ENCODE measurements at regions not wholly inside any gene's neighbourhood (a gene's known extent, or its start where the extent isn't known, plus 50 kb on each side); places are given as distances from the start of the nearest gene placed in this dataset.

DNA sequence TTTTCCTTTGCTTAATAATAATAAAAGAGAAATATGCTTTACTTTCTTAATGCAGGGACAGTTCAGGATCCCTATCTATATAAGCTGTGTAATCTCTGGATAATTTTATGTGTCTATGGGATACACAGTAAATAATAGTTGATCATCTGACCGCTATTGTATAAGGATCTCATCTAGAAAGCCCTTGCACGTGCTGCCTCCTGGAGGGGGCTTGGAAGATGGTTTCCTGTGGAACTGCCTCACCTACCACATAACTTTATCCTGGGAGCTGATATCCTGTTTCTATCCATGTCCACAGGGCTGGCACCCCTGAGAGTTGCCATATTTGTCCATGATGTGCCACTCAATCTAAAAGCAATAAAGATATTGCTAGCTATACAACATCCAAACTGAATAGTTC, 139.3 kb upstream of the FRMPD4 start:
- Histone ChIP-seq H3K9me3 (no peaks in the 10 kb centered on the region), H3K27ac (no peak overlapping the region), H3K36me3 (no peaks in the 10 kb centered on the region), H3K4me1 (no peaks in the 10 kb centered on the region), H3K4me3 (no peak overlapping the region), H3K27me3 (no peaks in the 10 kb centered on the region)
- ATAC-seq (no peak), DNase-seq (no peak)
- intact Hi-C loops (cut with DNase I; ENCODE audit: low total_unique reads) = no loop called here
- in situ Hi-C loops (cut with MboI; ENCODE audit: low sequenced_read_pairs in 4 of 4) = no loop called here
- no peak for TF ChIP-seq POLR2A (IDR thresholded peaks at IDR 0.05)
- TF ChIP-seq CTCF (IDR thresholded peaks at IDR 0.05 in 4 of 5, conservative IDR thresholded peaks at IDR 0.05 in 1 of 5) = no peak

GRCh38 chrX:12002876-12003275, 135.4 kb upstream of the FRMPD4 start:
- Histone ChIP-seq H3K36me3 (no peaks in the 10 kb centered on the region), H3K27me3 (no peaks in the 10 kb centered on the region), H3K9me3 (no peaks in the 10 kb centered on the region), H3K4me1 (no peaks in the 10 kb centered on the region), H3K27ac (no peak overlapping the region), H3K4me3 (no peak overlapping the region)
- intact Hi-C loops (cut with DNase I; ENCODE audit: low total_unique reads) (no loop called here), in situ Hi-C loops (cut with MboI; ENCODE audit: low sequenced_read_pairs in 4 of 4) (no loop called here)
- DNase-seq (no peak), ATAC-seq (no peak)
- TF ChIP-seq CTCF (IDR thresholded peaks at IDR 0.05 in 4 of 5, conservative IDR thresholded peaks at IDR 0.05 in 1 of 5) (no peak), POLR2A (IDR thresholded peaks at IDR 0.05) (no peak)

DNA sequence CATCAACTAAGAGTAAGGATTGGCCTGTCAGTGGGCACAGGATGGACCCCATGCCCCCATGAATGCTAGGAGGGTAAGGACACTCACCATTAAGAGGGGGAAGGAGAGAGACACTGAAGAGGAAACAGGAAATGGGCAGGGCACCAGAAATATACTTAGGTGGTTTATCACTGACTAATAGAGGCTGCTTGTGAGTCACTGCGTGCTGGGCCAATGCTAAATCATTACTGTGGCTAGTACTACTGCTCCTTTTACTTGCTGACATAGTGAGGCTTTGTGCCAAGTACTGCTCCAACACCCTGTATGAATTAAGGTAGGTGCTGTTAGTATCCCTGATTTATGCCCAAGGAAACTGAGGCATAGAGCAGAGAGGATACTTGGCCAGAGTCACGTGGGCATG, 130.4 kb upstream of the FRMPD4 start:
- H3K4me3 ChIP-seq = no peak overlapping the region
- H3K27me3 ChIP-seq = no peaks in the 10 kb centered on the region
- ATAC-seq (no peak), DNase-seq (no peak)
- no peaks in the 10 kb centered on the region for H3K36me3 ChIP-seq
- H3K9me3 ChIP-seq = no peaks in the 10 kb centered on the region
- intact Hi-C loops (cut with DNase I; ENCODE audit: low total_unique reads) = no loop called here
- in situ Hi-C loops (cut with MboI; ENCODE audit: low sequenced_read_pairs in 4 of 4) = no loop called here
- H3K27ac ChIP-seq = no peak overlapping the region
- TF ChIP-seq CTCF (IDR thresholded peaks at IDR 0.05 in 4 of 5, conservative IDR thresholded peaks at IDR 0.05 in 1 of 5) = no peak
- TF ChIP-seq POLR2A (IDR thresholded peaks at IDR 0.05) = no peak
- no peaks in the 10 kb centered on the region for H3K4me1 ChIP-seq

DNA sequence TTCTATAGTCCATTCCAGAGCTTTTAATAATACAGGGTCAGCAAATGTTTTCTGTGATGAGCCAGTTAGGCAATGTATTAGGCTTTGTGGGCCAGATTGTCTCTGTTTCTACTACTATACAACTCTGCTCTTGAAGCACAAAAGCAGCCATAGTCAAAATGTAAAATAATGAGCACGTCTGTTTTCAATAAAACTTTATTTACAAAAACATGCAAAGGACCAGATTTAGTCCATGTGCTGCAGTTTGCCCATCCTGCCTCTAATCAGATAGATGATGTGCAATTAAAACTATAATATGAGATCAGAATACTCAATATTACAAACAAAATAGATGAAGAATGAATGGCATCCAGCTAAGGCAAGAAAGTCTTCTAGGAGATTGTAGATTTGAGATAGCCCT, 127.8 kb upstream of the FRMPD4 start:
- in situ Hi-C loops (cut with MboI; ENCODE audit: low sequenced_read_pairs in 4 of 4) (no loop called here), intact Hi-C loops (cut with DNase I; ENCODE audit: low total_unique reads) (no loop called here)
- ATAC-seq = no peak

More for the DNA sequence above, 127.8 kb upstream of the FRMPD4 start:
- H3K27ac ChIP-seq = no peak overlapping the region
- H3K9me3 ChIP-seq = no peaks in the 10 kb centered on the region
- no peaks in the 10 kb centered on the region for H3K27me3 ChIP-seq
- no peaks in the 10 kb centered on the region for H3K36me3 ChIP-seq
- H3K4me3 ChIP-seq = no peak overlapping the region
- TF ChIP-seq POLR2A (IDR thresholded peaks at IDR 0.05) (no peak), CTCF (IDR thresholded peaks at IDR 0.05 in 4 of 5, conservative IDR thresholded peaks at IDR 0.05 in 1 of 5) (no peak)
- no peak for DNase-seq
- no peaks in the 10 kb centered on the region for H3K4me1 ChIP-seq

Data from gastrocnemius medialis (tissue), 4 donors.